Caco-2 (cell line): ENCODE measurements at regions not wholly inside any gene's neighbourhood (a gene's known extent, or its start where the extent isn't known, plus 50 kb on each side); places are given as distances from the start of the nearest gene placed in this dataset.

Source experiments
- BruUV-seq: library from RNA; stranded (reverse); fragments of 400-500 nt; replicated peaks from 2 replicates; lab custom pipeline; 2021; lab: Mats Ljungman, UMichigan
- CTCF ChIA-PET: fragments of 300-600 bp; sonication (Branson Sonifier 250); formaldehyde crosslinking; loops from one replicate; lab custom pipeline; 2022; ENCODE audit warnings: antibody characterized with exemption; lab: Charles Lee
- POLR2A ChIA-PET: fragments of 300-600 bp; sonication (Branson Sonifier 250); formaldehyde crosslinking; loops from one replicate; lab custom pipeline; 2022; ENCODE audit warnings: antibody characterized with exemption; lab: Charles Lee
- DNase-seq, 2 experiments: peaks; one replicate each; pipeline versions ENCODE4 v3.0.0 to v3.0.0-alpha.2; 2020 to 2022
- H3K27me3 ChIP-seq: replicated peaks from 2 replicates; pipeline ENCODE4 v1.6.0; 2011; ENCODE audit warnings: low read length; ENCODE audit not compliant: control insufficient read depth, insufficient read depth
- H3K36me3 ChIP-seq: 2 replicates; pipeline ENCODE4 v1.5.1; 2011; ENCODE audit warnings: low read length; ENCODE audit not compliant: control insufficient read depth, insufficient read depth
- H3K4me1 ChIP-seq: fragments of 250-450 bp; sonication (Bioruptor Pico); 2 replicates; pipeline ENCODE4 v1.5.1; 2020; ENCODE audit warnings: mild to moderate bottlenecking
- H3K4me3 ChIP-seq: 2 replicates; pipeline ENCODE4 v1.5.1; 2011; ENCODE audit warnings: low read depth, mild to moderate bottlenecking, control low read depth, low read length
- H3K9me3 ChIP-seq: fragments of 250-450 bp; sonication (Bioruptor Pico); 2 replicates; pipeline ENCODE4 v1.5.1; 2020; ENCODE audit warnings: mild to moderate bottlenecking, moderate library complexity
- H3K27ac Mint-ChIP-seq: one replicate; pipeline ENCODE4 v1.8.0; 2022; ENCODE audit warnings: mixed read lengths; ENCODE audit not compliant: unreplicated experiment
- H3K27me3 Mint-ChIP-seq: one replicate; pipeline ENCODE4 v1.8.0; 2022; ENCODE audit warnings: mixed read lengths; ENCODE audit not compliant: insufficient read depth, unreplicated experiment
- H3K36me3 Mint-ChIP-seq: one replicate; pipeline ENCODE4 v1.8.0; 2022; ENCODE audit warnings: mild to moderate bottlenecking, mixed read lengths; ENCODE audit not compliant: insufficient read depth, unreplicated experiment
- H3K4me1 Mint-ChIP-seq: one replicate; pipeline ENCODE4 v1.8.0; 2022; ENCODE audit warnings: low read depth, mixed read lengths; ENCODE audit not compliant: unreplicated experiment
- H3K4me3 Mint-ChIP-seq: one replicate; pipeline ENCODE4 v1.8.0; 2022; ENCODE audit warnings: mild to moderate bottlenecking, moderate library complexity, mixed read lengths; ENCODE audit not compliant: unreplicated experiment
- H3K9me3 Mint-ChIP-seq: one replicate; pipeline ENCODE4 v1.8.0; 2022; ENCODE audit warnings: mixed read lengths; ENCODE audit not compliant: unreplicated experiment
- CTCF ChIP-seq, 2 experiments: fragments of 200-600 bp in 1 of 2; IDR thresholded peaks; 1 replicate in 1 of 2; 2 replicates in 1 of 2; pipeline versions ENCODE4 v1.5.1 to v1.8.0; 2011 to 2022; ENCODE audit warnings: antibody characterized with exemption in 1 of 2, control low read depth in 1 of 2, inconsistent platforms in 1 of 2, low read depth in 1 of 2, low read length in 1 of 2, mild to moderate bottlenecking in 1 of 2, moderate library complexity in 1 of 2; ENCODE audit not compliant: insufficient read depth in 1 of 2, severe bottlenecking in 1 of 2, unreplicated experiment in 1 of 2
- intact Hi-C: fragments of 100-400 bp; cut with micrococcal nuclease; formaldehyde crosslinking; loops from one replicate; pipeline ENCODE4 v1.10.0; 2022; ENCODE audit not compliant: unreplicated experiment

GRCh38 chr2:37786854-37787253, 115.4 kb upstream of the CDC42EP3 start:
- no TSS peak for BruUV-seq
- intact Hi-C loops: no loop called here
- Mint-ChIP-seq H3K9me3 (peaks cover 43% of the 10 kb centered on the region), H3K4me3 (no peak overlapping the region), H3K27me3 (no peaks in the 10 kb centered on the region), H3K27ac (no peak overlapping the region), H3K36me3 (no peaks in the 10 kb centered on the region), H3K4me1 (peaks cover 21% of the 10 kb centered on the region)
- TF ChIP-seq CTCF (IDR thresholded peaks at IDR 0.05; ENCODE audit: insufficient read depth in 1 of 2, low read depth in 1 of 2, low read length in 1 of 2, severe bottlenecking in 1 of 2, unreplicated experiment in 1 of 2): no peak
- Histone ChIP-seq H3K4me3 (no peak overlapping the region), H3K36me3 (no peaks in the 10 kb centered on the region), H3K4me1 (peaks cover 18% of the 10 kb centered on the region), H3K27me3 (no peaks in the 10 kb centered on the region), H3K9me3 (peaks cover 6% of the 10 kb centered on the region)
- POLR2A ChIA-PET: no interaction called here
- no peak for DNase-seq
- CTCF ChIA-PET: no interaction called here

DNA sequence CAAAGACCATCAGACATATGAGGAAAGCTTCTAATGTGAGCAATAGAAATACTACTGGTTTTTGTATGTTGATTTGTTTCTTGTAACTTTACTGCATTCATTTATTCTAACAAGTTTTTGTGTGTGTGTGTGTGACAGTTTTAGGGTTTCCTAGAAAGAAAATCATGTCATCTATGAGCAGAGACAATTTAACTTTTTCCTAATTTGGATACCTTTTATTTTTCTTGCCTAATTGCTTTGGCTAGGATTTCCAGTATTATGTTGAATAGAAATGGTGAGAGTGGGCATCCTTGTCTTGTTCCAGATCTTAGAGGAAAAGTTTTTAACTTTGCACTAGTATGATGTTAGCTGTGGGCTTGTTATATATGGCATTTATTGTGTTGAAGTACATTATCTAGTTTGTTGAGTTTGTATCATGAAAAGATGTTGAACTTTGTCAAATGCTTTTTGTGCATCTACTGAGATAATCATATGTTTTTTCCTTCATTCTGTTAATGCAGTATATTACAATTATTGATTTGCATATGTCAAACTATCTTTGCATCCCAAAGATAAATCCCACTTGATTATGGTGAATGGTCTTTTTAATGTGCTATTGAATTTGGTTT, 117.3 kb upstream of the CDC42EP3 start:
- H3K36me3 ChIP-seq: no peaks in the 10 kb centered on the region
- H3K27me3 Mint-ChIP-seq: no peaks in the 10 kb centered on the region
- ChIA-PET POLR2A (no interaction called here), CTCF (no interaction called here)
- H3K4me3 Mint-ChIP-seq: no peak overlapping the region
- peaks cover 18% of the 10 kb centered on the region for H3K4me1 ChIP-seq
- no peak overlapping the region for H3K27ac Mint-ChIP-seq
- peaks cover 6% of the 10 kb centered on the region for H3K9me3 ChIP-seq
- H3K27me3 ChIP-seq: no peaks in the 10 kb centered on the region
- intact Hi-C loops: no loop called here
- no TSS peak for BruUV-seq
- H3K9me3 Mint-ChIP-seq: peaks cover 43% of the 10 kb centered on the region
- no peak for TF ChIP-seq CTCF (IDR thresholded peaks at IDR 0.05; ENCODE audit: insufficient read depth in 1 of 2, low read depth in 1 of 2, low read length in 1 of 2, severe bottlenecking in 1 of 2, unreplicated experiment in 1 of 2)
- no peaks in the 10 kb centered on the region for H3K36me3 Mint-ChIP-seq
- no peak for DNase-seq
- peaks cover 28% of the 10 kb centered on the region for H3K4me1 Mint-ChIP-seq
- no peak overlapping the region for H3K4me3 ChIP-seq

GRCh38 chr2:37790019-37790418, 118.6 kb upstream of the CDC42EP3 start:
- ChIA-PET POLR2A (no interaction called here), CTCF (no interaction called here)
- Mint-ChIP-seq H3K9me3 (peaks cover 43% of the 10 kb centered on the region), H3K27ac (no peak overlapping the region), H3K27me3 (no peaks in the 10 kb centered on the region), H3K4me3 (no peak overlapping the region), H3K4me1 (peaks cover 33% of the 10 kb centered on the region), H3K36me3 (no peaks in the 10 kb centered on the region)
- intact Hi-C loops: no loop called here
- BruUV-seq: no TSS peak
- peaks cover 6% of the 10 kb centered on the region for H3K9me3 ChIP-seq
- no peak for TF ChIP-seq CTCF (IDR thresholded peaks at IDR 0.05; ENCODE audit: insufficient read depth in 1 of 2, low read depth in 1 of 2, low read length in 1 of 2, severe bottlenecking in 1 of 2, unreplicated experiment in 1 of 2)
- DNase-seq: no peak
- no peaks in the 10 kb centered on the region for H3K27me3 ChIP-seq
- H3K4me3 ChIP-seq: no peak overlapping the region
- H3K36me3 ChIP-seq: no peaks in the 10 kb centered on the region
- H3K4me1 ChIP-seq: peaks cover 23% of the 10 kb centered on the region
